Esophagus muscularis mucosa (tissue), 4 donors: ENCODE measurements at regions not wholly inside any gene's neighbourhood (a gene's known extent, or its start where the extent isn't known, plus 50 kb on each side); places are given as distances from the start of the nearest gene placed in this dataset.

Experiments
- EP300 ChIP-seq: sonication (generic); formaldehyde crosslinking; IDR thresholded peaks from one replicate; pipeline ENCODE4 v1.6.1; 2017; ENCODE audit warnings: antibody characterized with exemption
- POLR2A ChIP-seq: fragments of 450-650 bp; IDR thresholded peaks from one replicate; pipeline ENCODE4 v1.6.1; 2017; ENCODE audit warnings: antibody characterized with exemption, moderate library complexity, mild to moderate bottlenecking, low read depth
- TF ChIP-seq, protein P1 (sequence below), 3 experiments: fragments of 200-600 bp in 2 of 3; fragments of 450-650 bp in 1 of 3; sonication (generic) in 2 of 3; IDR thresholded peaks; one replicate each; pipeline ENCODE4 v1.5.1; 2017 to 2019; ENCODE audit warnings: antibody characterized with exemption in 3 of 3, mild to moderate bottlenecking in 2 of 3, moderate library complexity in 1 of 3

DNA sequence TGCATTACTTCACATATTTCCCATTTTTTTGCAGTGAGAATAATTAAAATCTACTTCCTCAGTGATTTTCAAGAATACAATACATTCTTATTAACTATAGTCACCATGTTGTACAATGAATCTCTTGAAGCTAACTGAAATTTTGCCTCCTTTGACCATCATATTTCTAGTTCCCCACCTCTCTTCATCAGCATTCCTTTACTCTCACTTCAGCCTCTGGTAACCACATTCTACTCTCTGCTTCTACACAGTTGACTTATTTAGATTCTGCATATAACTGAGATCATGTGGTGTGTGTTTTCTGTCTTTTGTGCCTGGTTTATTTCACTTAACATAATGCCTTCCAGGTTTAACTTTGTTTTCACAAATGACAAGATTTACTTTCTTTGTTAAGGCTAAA is 304.4 kb upstream of the LYPLAL1 start:
- TF ChIP-seq POLR2A = no peak
- TF ChIP-seq, protein P1, sequence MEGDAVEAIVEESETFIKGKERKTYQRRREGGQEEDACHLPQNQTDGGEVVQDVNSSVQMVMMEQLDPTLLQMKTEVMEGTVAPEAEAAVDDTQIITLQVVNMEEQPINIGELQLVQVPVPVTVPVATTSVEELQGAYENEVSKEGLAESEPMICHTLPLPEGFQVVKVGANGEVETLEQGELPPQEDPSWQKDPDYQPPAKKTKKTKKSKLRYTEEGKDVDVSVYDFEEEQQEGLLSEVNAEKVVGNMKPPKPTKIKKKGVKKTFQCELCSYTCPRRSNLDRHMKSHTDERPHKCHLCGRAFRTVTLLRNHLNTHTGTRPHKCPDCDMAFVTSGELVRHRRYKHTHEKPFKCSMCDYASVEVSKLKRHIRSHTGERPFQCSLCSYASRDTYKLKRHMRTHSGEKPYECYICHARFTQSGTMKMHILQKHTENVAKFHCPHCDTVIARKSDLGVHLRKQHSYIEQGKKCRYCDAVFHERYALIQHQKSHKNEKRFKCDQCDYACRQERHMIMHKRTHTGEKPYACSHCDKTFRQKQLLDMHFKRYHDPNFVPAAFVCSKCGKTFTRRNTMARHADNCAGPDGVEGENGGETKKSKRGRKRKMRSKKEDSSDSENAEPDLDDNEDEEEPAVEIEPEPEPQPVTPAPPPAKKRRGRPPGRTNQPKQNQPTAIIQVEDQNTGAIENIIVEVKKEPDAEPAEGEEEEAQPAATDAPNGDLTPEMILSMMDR (IDR thresholded peaks at IDR 0.05) = no peak
- no peak for TF ChIP-seq EP300
